OCI-LY3 (cell line): ENCODE measurements at regions not wholly inside any gene's neighbourhood (a gene's known extent, or its start where the extent isn't known, plus 50 kb on each side); places are given as distances from the start of the nearest gene placed in this dataset.

Source experiments
- H2AFZ ChIP-seq: fragments of 200-600, 300-600 bp; shearing (Covaris generic); 2 replicates; pipeline ENCODE4 v1.6.0; 2014; ENCODE audit warnings: antibody characterized with exemption, low read depth, low read length
- H3K27ac ChIP-seq: fragments of 200-600, 300-600 bp; sonication (generic); 2 replicates; pipeline ENCODE4 v1.5.1; 2014; ENCODE audit warnings: mild to moderate bottlenecking, low read length, moderate library complexity, mixed read lengths
- H3K27me3 ChIP-seq: fragments of 200-600, 300-600 bp; sonication (generic); 2 replicates; pipeline ENCODE4 v1.6.1; 2014; ENCODE audit warnings: low read depth, low read length, mixed read lengths
- H3K36me3 ChIP-seq: fragments of 200-600, 300-600 bp; sonication (generic); replicated peaks from 2 replicates; pipeline ENCODE3; 2014; ENCODE audit warnings: low read depth, low read length, mixed read lengths
- H3K4me1 ChIP-seq: fragments of 300-600, 200-600 bp; sonication (generic); 2 replicates; pipeline ENCODE4 v1.6.1; 2014; ENCODE audit warnings: low read length, mixed read lengths
- H3K4me2 ChIP-seq: fragments of 200-600, 300-600 bp; sonication (generic); 2 replicates; pipeline ENCODE4 v1.6.1; 2014; ENCODE audit warnings: low read length, mixed read lengths
- H3K4me3 ChIP-seq: fragments of 300-600, 200-600 bp; sonication (generic); 2 replicates; pipeline ENCODE4 v1.5.1; 2014; ENCODE audit warnings: antibody characterized with exemption, mild to moderate bottlenecking, low read length, moderate library complexity
- H3K79me2 ChIP-seq: fragments of 300-600, 200-600 bp; shearing (Covaris generic); 2 replicates; pipeline ENCODE4 v1.6.1; 2014; ENCODE audit warnings: mild to moderate bottlenecking, low read length, mixed read lengths
- H3K9ac ChIP-seq: fragments of 300-600, 200-600 bp; shearing (Covaris generic); 2 replicates; pipeline ENCODE4 v1.6.0; 2014; ENCODE audit warnings: mild to moderate bottlenecking, low read length, moderate library complexity
- H3K9me3 ChIP-seq: fragments of 200-600, 300-600 bp; shearing (Covaris generic); 2 replicates; pipeline ENCODE4 v1.6.1; 2014; ENCODE audit warnings: low read length, mixed read lengths; ENCODE audit not compliant: insufficient read depth
- H4K20me1 ChIP-seq: fragments of 200-600, 300-600 bp; sonication (generic); 2 replicates; pipeline ENCODE4 v1.6.1; 2016; ENCODE audit warnings: low read length, mixed read lengths; ENCODE audit not compliant: insufficient read depth
- EZH2phosphoT487 ChIP-seq: fragments of 200-600 bp; shearing (Covaris generic); IDR thresholded peaks from 2 replicates; pipeline ENCODE4 v1.6.1; 2018; ENCODE audit warnings: antibody characterized with exemption, mixed run types, low read depth
- TF ChIP-seq, protein P1 (sequence below): fragments of 200-600, 300-600 bp; sonication (generic); IDR thresholded peaks from 2 replicates; pipeline ENCODE4 v1.5.1; 2014; ENCODE audit warnings: antibody characterized with exemption, low read length, low read depth

DNA sequence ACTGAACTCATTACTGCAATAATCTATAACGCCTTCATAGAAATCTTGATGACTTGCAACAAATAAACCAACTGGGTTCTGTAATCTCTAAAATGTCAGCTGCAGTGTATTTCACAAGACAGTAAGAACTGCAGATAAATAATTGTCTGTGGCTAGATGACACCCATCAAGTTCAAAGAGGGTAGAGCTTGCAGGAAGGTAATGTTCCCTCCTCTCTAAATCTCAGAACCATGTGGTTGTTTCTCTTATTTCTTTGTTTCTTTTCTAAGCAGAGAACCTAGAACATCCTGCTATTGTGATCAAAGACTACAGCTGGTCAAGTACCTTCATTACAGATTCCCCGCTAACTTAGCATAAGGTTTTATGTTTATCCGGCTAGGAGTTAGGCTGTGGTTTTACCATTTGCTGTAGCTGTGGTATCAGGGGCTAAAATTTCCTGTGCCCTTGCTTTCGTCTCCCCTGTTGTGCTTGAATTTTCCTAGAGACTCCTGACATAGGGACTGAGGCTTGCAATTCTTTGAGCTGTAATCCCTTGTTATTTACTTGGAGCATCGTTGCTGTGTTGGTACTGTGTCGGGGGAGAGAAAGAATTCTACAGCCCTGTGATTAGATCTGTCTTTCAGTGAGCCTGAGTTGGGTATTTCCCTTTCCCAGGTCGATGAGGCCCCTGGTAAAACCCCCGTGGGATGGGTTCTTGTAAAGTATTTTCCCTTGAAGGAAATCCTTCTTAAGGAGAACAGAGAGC, 253.1 kb upstream of the BTG1 start:
- Histone ChIP-seq H3K4me3 (peak overlapping the region; percentile 13; the same call in 1 of the 2 replicates), H3K4me2 (peak overlapping the region; percentile 52), H3K79me2 (no peaks in the 10 kb centered on the region), H3K9ac (peak overlapping the region; percentile 40; the same call in 1 of the 2 replicates), H2AFZ (peak overlapping the region; percentile 29), H3K27me3 (no peaks in the 10 kb centered on the region), H3K4me1 (peaks cover 64% of the 10 kb centered on the region), H3K36me3 (peaks cover 17% of the 10 kb centered on the region), H3K9me3 (peaks cover 15% of the 10 kb centered on the region), H4K20me1 (no peaks in the 10 kb centered on the region), H3K27ac (peak overlapping the region; percentile 67)
- TF ChIP-seq, protein P1, sequence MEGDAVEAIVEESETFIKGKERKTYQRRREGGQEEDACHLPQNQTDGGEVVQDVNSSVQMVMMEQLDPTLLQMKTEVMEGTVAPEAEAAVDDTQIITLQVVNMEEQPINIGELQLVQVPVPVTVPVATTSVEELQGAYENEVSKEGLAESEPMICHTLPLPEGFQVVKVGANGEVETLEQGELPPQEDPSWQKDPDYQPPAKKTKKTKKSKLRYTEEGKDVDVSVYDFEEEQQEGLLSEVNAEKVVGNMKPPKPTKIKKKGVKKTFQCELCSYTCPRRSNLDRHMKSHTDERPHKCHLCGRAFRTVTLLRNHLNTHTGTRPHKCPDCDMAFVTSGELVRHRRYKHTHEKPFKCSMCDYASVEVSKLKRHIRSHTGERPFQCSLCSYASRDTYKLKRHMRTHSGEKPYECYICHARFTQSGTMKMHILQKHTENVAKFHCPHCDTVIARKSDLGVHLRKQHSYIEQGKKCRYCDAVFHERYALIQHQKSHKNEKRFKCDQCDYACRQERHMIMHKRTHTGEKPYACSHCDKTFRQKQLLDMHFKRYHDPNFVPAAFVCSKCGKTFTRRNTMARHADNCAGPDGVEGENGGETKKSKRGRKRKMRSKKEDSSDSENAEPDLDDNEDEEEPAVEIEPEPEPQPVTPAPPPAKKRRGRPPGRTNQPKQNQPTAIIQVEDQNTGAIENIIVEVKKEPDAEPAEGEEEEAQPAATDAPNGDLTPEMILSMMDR = no peak
- no peak for TF ChIP-seq EZH2phosphoT487

DNA sequence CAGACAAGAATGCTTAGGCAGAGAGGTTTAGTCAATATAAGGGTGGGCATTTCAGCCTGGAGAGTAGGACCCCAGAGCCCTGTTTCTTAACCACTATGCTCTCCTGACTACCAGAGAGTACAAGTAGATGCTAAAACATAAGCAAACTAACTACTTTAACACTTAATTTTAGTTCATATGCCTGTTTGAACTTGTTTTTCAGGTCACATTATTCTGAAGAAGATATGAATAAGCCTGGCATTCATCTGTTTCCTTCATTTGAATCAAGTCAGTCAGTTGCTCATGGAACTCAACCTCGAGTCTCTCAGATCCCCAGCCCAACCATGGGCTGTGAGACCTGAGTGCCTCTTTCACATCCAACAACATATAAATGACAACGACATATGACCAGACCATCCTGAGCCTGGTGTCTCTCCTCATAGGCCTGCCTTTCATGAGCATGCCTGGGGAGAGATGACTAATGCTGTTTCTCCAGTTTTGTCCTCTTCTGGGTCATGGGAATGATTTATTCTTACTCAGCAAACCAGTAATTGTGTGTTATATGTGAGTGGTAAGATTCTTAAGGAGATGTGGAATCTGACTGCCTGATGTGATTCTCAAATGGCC, 251.1 kb upstream of the BTG1 start:
- Histone ChIP-seq H3K4me2 (no peak overlapping the region), H3K79me2 (no peaks in the 10 kb centered on the region)
- TF ChIP-seq, protein P1 = no peak
- no peak for TF ChIP-seq EZH2phosphoT487

DNA sequence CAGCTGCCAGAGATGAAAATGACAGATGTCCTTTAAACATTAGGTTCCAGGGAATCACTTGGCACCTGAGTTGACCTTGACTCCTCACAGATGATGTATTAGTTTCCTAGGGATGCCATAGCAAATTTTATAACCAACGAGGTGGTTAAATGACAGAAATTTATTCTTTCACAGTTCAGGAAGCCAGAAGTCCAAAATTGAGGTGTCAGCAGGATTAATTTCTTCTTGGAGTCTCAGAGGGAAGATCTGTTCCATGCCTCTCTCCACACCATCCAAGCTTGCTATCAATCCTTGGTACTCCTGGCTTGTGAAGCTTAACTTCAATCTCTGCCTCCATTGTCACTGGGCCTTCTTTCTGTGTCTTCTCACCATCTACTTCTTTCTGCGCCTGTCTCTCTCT, 249.7 kb upstream of the BTG1 start:
- peaks cover 17% of the 10 kb centered on the region for H3K36me3 ChIP-seq
- no peak overlapping the region for H3K9ac ChIP-seq
- TF ChIP-seq EZH2phosphoT487 = no peak
- TF ChIP-seq, protein P1 = no peak
- no peak overlapping the region for H2AFZ ChIP-seq
- no peak overlapping the region for H3K27ac ChIP-seq
- peaks cover 21% of the 10 kb centered on the region for H3K9me3 ChIP-seq
- no peak overlapping the region for H3K4me3 ChIP-seq
- peaks cover 33% of the 10 kb centered on the region for H3K4me1 ChIP-seq
- H3K79me2 ChIP-seq = no peaks in the 10 kb centered on the region
- no peak overlapping the region for H3K4me2 ChIP-seq
- no peaks in the 10 kb centered on the region for H4K20me1 ChIP-seq
- H3K27me3 ChIP-seq = no peaks in the 10 kb centered on the region

More for the DNA sequence above, 251.1 kb upstream of the BTG1 start:
- H3K27me3 ChIP-seq = no peaks in the 10 kb centered on the region
- peaks cover 21% of the 10 kb centered on the region for H3K9me3 ChIP-seq
- peaks cover 44% of the 10 kb centered on the region for H3K4me1 ChIP-seq
- no peak overlapping the region for H3K9ac ChIP-seq
- H4K20me1 ChIP-seq = no peaks in the 10 kb centered on the region
- H3K4me3 ChIP-seq = no peak overlapping the region
- H3K36me3 ChIP-seq = peaks cover 17% of the 10 kb centered on the region
- no peak overlapping the region for H2AFZ ChIP-seq
- no peak overlapping the region for H3K27ac ChIP-seq

DNA sequence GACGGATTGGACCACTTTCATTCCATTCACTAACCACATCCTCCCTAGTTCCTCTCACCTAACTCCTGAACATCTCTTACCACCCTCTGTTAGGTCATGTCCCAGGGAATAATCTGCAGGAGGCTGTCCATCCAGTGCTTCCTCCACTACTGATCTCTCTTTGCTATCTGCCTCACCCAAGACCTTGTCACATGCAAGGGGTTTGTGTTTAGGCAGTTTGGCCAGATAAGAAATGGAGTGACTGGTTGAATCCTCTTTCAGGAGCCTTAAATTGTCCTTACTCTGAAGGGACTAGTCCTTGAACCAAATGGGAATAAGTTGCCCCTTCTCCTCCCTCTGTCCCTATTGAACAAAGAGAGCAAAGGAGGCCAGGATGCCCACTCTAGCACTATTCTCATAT, 249.2 kb upstream of the BTG1 start:
- Histone ChIP-seq H3K4me1 (peaks cover 29% of the 10 kb centered on the region), H3K4me3 (no peak overlapping the region), H3K4me2 (no peak overlapping the region), H3K36me3 (peaks cover 17% of the 10 kb centered on the region), H2AFZ (no peak overlapping the region), H4K20me1 (no peaks in the 10 kb centered on the region), H3K27me3 (no peaks in the 10 kb centered on the region), H3K9ac (no peak overlapping the region), H3K79me2 (no peaks in the 10 kb centered on the region), H3K9me3 (peaks cover 21% of the 10 kb centered on the region), H3K27ac (no peak overlapping the region)
- TF ChIP-seq, protein P1 = no peak
- TF ChIP-seq EZH2phosphoT487 = no peak
